GM12874 (cell line): ENCODE measurements at regions not wholly inside any gene's neighbourhood (a gene's known extent, or its start where the extent isn't known, plus 50 kb on each side); places are given as distances from the start of the nearest gene placed in this dataset.

Experiments
- TF ChIP-seq, protein P1 (sequence below): IDR thresholded peaks from 2 replicates; pipeline ENCODE4 v1.5.1; 2011; ENCODE audit warnings: low read depth, mild to moderate bottlenecking, control low read depth, low read length, moderate library complexity; ENCODE audit not compliant: insufficient read depth

DNA sequence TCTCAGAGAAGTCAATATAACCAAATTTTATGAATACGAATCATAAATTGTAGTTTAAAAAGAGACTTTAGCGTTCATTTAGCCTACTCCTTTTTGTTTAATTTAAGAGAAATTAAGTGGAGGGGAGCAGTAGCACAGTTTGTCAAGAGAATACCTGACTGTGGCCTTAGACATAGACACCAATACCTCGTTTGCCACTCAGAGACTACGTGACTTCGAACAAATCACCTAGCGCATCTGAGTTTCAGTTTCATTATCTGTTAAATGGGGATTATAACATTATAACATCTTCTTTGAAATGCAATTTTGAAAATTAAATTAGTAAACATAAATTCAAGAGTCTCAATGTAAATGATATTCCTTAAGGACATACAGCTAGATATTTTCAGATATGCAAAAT, 581.5 kb upstream of the VRK2 start:
- TF ChIP-seq, protein P1, sequence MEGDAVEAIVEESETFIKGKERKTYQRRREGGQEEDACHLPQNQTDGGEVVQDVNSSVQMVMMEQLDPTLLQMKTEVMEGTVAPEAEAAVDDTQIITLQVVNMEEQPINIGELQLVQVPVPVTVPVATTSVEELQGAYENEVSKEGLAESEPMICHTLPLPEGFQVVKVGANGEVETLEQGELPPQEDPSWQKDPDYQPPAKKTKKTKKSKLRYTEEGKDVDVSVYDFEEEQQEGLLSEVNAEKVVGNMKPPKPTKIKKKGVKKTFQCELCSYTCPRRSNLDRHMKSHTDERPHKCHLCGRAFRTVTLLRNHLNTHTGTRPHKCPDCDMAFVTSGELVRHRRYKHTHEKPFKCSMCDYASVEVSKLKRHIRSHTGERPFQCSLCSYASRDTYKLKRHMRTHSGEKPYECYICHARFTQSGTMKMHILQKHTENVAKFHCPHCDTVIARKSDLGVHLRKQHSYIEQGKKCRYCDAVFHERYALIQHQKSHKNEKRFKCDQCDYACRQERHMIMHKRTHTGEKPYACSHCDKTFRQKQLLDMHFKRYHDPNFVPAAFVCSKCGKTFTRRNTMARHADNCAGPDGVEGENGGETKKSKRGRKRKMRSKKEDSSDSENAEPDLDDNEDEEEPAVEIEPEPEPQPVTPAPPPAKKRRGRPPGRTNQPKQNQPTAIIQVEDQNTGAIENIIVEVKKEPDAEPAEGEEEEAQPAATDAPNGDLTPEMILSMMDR, result no peak

DNA sequence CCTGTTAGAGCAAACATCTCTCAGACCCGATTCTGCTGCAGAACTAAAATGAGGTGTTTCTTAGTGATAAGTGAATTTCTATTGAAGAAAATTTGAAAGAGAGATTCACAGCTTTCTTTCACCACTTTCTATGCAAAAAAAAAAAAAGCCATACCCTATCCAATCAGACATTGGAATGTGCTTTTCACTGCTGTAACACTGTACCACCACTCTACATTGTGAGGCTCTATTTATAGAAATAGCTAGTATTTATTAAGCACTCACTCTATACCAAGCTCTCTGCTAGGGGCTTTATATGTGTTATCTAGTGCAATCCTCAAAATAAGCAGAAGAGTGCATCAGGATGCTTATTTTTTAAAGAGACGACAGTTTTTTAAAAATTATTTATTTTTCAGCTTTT, 580.6 kb upstream of the VRK2 start:
- TF ChIP-seq, protein P1, result no peak

DNA sequence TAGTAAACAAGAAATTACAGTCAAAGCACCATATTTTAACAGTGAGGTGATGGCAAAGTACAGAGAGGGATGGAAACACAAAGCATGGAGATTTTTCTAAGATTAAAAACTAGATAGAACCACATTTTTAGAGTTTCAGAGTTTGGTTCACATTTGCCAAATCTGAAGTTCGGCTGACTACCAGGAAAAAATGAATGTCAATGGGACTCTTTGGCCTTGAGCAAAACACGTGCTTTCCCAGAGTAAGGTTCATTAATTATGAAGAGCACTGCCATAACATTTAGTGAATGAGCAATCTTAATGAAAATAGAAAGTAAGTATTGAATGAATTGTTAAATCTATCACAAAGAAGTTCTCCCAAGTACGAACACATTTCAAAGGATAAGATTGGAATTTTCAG, 571.2 kb upstream of the VRK2 start:
- TF ChIP-seq, protein P1, result no peak

DNA sequence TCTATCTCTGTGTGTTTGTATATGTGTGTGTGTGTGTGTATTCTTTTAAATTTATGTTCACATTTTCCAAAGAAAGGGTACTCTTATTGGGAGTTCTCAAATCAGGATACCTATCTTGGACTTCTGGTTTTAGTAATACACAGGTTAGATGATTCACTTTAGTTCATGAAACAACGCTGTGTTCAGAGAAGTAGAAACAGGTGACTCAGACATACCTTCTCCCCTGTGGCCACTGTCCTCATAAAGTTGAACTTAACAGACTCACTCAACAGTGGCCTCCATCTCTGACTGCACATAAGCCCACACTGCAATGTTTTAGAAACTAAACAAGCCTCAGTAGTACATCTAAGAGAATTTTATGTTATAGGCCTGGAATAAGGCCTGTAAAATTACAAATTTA, 566.6 kb upstream of the VRK2 start:
- TF ChIP-seq, protein P1, result no peak

DNA sequence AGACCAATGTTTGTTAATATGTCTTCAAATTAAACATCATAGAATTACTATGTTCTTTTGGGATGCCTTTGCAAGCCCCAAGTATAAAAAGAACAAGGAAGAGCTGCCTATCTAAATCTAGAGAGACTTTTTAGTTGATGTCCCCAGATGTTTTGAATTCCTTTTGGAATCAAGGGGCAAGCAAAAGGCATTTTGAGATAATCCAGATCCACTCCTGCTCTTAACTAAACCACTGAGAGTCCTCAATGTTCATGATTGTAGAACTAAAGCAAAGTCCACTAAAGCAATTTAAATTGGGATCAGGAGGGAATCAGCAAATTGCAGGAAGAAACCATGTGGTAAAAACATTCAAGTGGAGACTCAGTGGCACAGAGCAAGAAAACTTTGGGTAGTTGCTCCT, 558.5 kb upstream of the VRK2 start:
- TF ChIP-seq, protein P1, result no peak

DNA sequence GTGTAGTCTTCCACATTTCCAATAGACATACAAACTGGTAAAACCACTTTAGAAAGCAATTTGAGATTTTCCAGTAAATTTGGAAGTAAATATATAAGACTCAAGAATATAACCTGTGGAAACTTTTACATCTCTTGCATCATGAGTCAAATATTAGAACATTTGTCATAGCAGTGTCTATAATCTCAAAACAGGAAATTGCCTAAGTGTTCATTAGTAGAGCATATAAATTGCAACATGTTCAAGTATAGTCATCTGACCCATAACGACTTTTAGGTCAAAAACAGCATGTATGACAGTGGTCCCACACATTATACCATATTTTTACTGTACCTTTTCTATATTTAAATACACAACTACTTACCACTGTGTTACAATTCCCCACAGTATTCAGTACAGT, 555.9 kb upstream of the VRK2 start:
- TF ChIP-seq, protein P1, result no peak

DNA sequence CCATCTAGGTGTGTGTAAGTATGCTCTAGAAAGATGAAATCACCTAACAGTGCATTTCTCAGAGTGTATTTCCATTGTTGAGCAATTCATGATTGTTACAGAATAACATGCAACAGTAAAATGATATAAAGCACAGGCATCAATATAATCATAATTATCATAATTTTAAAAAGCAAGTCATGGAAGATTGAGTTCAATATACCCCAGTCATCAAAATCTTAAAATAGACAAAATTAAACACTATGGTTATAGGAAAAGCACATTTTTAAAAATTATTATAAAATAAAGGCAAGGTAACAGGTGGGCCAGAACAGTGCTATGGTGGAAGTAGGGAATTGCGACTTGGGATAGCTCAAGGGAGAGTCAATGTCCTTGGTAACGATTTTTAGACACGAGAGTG, 555.4 kb upstream of the VRK2 start:
- TF ChIP-seq, protein P1, result no peak
